Vagina (tissue), 2 donors: ENCODE measurements at regions not wholly inside any gene's neighbourhood (a gene's known extent, or its start where the extent isn't known, plus 50 kb on each side); places are given as distances from the start of the nearest gene placed in this dataset.

Experiments
- POLR2A ChIP-seq, 2 donors: fragments of 450-650 bp; IDR thresholded peaks; one replicate each; pipeline ENCODE4 v1.6.1; 2017; ENCODE audit warnings: antibody characterized with exemption in 2 of 2, mild to moderate bottlenecking in 2 of 2, moderate library complexity in 2 of 2
- POLR2AphosphoS5 ChIP-seq, 2 donors: sonication (generic); formaldehyde crosslinking; IDR thresholded peaks; one replicate each; pipeline ENCODE4 v1.9.0; 2017; ENCODE audit warnings: antibody characterized with exemption in 2 of 2, mild to moderate bottlenecking in 2 of 2, low read depth in 1 of 2; ENCODE audit not compliant: insufficient read depth in 1 of 2
- TF ChIP-seq, protein P1 (sequence below), 3 experiments: fragments of 450-650 bp in 2 of 3; fragments of 200-600 bp in 1 of 3; sonication (generic) in 1 of 3; IDR thresholded peaks; one replicate each; pipeline ENCODE4 v1.5.1; 2017 to 2019; ENCODE audit warnings: antibody characterized with exemption in 3 of 3, mild to moderate bottlenecking in 2 of 3, moderate library complexity in 2 of 3

DNA sequence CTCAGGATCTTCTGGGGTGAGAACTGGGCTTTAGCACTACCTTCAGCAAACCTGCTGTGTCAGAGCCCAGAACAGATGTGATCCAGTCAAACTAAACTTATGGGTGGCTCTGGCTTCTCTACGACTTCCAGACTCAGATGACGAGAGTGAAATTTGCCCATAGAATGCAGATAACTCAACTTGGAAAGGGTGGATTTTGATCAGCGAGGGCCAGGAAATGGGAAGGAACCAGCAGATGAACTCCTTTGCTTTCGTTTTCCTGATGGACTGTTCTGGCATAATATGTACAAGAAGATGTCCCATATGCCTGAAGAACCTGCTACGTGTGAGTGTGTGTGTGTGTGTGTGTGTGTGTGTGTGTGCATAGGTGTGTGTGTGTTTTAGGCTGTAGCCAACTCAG lies 132.0 kb upstream of the MOCS2 start:
- TF ChIP-seq, protein P1, sequence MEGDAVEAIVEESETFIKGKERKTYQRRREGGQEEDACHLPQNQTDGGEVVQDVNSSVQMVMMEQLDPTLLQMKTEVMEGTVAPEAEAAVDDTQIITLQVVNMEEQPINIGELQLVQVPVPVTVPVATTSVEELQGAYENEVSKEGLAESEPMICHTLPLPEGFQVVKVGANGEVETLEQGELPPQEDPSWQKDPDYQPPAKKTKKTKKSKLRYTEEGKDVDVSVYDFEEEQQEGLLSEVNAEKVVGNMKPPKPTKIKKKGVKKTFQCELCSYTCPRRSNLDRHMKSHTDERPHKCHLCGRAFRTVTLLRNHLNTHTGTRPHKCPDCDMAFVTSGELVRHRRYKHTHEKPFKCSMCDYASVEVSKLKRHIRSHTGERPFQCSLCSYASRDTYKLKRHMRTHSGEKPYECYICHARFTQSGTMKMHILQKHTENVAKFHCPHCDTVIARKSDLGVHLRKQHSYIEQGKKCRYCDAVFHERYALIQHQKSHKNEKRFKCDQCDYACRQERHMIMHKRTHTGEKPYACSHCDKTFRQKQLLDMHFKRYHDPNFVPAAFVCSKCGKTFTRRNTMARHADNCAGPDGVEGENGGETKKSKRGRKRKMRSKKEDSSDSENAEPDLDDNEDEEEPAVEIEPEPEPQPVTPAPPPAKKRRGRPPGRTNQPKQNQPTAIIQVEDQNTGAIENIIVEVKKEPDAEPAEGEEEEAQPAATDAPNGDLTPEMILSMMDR (IDR thresholded peaks at IDR 0.05) = no peak
- TF ChIP-seq POLR2A (IDR thresholded peaks at IDR 0.05) (no peak), POLR2AphosphoS5 (IDR thresholded peaks at IDR 0.05; ENCODE audit: insufficient read depth in 1 of 2, low read depth in 1 of 2) (no peak)
